HS-5 (cell line): ENCODE measurements at regions not wholly inside any gene's neighbourhood (a gene's known extent, or its start where the extent isn't known, plus 50 kb on each side); places are given as distances from the start of the nearest gene placed in this dataset.
A peak's percentile ranks its signal among the peaks of the same experiment; 100 is the strongest.

Experiments
- DNase-seq: peaks from one replicate; pipeline ENCODE4 v3.0.0-alpha.2; 2012; ENCODE audit warnings: low read depth

DNA sequence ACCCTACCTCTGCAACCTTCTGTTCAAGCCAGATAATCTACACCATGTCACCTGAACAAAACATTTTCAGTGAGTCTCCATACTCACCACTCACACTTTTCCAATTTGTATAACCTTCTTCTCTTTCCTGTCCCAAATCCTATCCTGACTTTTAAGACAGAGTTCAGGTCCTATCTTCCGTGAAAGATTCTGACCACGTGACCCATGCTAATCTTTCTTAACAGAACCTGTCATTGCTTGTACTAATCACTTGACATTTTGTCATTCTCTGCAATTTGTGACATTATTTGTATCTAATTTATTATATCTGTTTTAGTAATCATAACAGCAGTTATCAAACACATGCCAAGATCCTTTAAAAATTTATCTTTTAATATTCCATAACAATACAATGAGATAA lies 132.5 kb upstream of the PRLR start:
- DNase-seq: no peak

DNA sequence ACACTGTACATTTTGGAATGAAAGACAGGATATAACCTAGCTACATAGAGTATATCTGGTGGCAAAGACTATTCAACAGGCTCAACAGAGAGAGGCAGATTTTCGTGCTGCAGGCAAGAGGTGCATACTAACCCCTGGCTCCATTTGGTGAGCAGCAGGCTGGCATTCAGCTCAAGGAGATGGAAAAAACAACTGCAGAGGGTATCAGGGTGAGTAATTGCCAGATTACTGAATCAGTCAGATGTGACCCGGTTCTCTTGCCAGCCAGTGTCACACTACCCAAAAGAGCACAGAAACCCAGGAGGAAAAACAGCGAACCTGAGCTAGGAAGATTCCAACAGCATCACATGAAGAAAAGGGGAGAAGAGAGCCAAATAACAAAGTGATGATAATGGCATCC lies 130.4 kb upstream of the PRLR start:
- DNase-seq: no peak

DNA sequence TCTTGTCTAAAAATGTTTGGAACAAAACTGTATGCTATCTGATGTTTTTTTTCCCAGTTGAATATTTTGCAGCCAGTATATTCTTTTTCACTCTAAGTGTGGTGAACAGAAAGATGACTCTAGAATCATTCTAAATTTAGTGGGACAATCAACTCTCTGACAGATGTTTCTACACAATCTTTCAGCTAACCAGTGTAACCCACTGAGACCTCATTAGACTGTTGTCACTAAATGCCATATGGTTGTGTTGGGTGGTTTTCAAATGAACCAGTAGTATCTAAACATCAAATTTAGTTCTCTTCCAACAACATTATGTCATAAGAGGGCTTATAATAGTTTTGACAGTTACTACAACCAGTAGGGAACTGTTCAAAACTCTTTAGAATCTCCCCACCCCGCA lies 129.6 kb upstream of the PRLR start:
- DNase-seq: no peak

DNA sequence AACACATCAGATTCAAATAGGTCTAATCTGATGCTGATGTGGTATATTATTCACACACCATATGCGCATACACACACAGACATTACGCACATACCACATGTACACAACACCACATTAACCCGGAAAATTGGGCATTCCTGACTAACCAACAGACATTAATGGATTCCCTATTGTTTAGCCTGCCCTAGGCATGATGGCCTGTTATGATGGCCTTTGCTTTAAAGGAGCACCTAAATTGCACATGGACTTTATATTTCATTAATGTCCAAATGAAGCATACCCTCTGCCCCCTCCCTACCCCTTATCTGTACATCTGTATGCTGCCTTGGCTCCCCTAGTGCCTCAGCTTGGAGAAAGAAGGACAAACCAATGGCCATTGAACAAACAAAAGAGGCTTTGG lies 127.7 kb upstream of the PRLR start:
- no peak for DNase-seq

DNA sequence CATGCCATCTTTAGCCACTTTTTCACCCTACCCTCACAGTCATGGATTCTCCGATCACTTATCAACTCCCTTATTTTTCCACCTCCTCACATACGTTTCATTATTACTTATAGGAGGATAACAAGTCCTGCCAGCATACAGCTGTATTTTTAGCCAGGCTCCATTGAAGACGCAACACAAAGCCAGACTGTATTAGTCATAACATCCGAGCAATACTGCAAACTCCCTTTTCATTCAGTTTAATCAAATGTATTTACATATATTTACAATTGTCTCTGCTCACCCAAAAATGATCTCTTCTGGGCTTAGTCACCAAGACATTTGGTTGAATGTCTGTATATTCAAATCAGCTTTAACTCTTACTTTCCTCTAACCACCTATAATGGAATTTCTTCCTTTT lies 126.4 kb upstream of the PRLR start:
- DNase-seq: no peak

DNA sequence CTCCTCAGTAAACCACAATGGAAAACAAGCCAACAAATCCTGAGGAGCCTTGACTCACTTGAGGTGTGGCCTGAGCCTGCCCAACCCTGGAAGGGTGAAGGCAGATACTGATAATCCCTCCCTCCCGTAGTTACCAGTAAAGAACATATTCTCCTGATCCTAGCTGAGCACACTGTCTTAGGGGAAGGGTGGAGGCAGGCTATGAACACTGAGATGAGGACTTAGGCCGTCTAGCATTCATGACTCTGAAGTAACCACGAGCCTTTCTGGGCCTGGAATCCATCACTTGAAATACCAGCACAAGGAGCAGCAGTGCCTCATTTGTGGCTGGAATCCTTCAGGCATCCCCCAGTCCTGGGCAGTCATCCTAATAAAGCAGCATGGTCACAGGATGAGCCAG lies 124.5 kb upstream of the PRLR start:
- DNase-seq: no peak

DNA sequence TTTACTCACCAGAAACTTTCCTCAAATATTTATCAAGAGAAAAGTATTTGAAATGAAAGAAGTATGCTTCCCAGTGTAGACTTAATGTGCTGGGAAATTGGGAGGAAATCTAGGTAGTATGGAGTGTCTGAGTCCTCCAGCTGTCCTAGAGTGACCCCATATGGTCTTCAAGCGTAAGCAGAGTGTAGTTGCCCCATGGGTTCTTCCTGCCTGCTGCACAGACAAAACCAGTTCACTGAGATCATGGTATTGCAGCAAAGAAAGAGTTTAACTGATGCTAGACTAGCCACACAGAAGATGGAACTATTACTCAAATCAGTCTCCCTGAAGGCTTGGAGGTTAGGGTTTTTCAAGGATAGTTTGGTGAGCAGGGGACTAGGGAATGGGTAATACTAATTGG lies 114.9 kb upstream of the PRLR start:
- no peak for DNase-seq

DNA sequence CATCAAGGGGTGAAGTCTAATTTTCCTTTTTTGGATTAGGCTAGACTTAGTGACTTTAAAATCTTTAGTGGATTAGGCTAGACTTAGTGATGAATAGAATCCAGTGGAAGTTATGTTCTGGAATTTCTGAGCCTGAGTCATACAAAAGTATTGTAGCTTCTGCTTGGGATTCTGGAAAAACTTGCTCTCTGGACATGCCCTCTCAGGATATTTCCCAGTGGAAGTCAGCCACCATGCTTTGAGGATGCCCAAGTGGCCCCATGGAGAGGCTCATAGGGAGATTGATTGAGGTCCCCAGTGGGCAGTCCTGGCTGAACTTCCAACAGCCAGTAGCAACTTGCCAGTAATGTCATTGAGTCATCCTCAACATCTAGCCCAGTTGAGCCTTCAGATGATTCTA lies 112.4 kb upstream of the PRLR start:
- DNase-seq: no peak

DNA sequence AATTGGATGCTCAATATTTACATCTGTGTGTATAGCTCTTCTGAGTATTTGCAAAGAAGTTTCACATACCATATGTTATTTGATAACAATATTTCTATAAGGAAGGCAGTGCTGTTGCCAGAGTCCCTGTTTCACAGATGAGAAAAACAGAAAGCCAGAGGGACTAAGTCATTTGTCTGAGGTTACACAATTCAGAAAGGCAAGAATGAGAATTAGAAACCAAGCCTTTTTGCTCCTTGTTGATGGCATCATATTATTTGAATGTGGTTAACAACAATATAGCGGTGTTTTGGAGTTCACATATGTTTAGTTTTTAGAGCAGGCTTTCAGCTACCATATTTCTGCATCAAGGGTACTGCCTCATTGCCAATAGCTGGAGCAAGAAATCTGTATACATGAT lies 110.9 kb upstream of the PRLR start:
- DNase-seq: no peak

DNA sequence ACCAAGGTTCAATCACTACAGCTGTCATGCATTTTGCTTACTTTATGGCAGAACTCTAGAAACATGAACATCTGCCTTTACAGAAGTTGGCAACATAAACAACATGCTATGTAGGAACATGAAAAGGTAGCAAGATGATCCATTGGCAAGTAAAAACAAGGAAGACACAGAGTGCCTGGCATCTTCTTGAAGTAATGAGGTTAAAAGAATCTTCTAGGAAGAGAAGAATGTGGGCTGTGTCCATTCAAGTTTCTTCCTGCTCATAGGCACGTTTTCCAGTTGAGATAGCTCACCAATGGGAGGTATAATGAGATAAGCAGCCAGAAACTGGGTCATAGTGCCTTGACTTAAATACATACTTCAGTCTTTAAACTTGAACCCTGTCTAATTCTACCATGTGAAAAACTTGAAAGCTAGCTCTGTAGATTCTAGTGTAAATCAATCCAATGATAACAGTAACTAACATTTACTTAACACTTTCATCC lies 109.4 kb upstream of the PRLR start:
- DNase-seq: no peak

DNA sequence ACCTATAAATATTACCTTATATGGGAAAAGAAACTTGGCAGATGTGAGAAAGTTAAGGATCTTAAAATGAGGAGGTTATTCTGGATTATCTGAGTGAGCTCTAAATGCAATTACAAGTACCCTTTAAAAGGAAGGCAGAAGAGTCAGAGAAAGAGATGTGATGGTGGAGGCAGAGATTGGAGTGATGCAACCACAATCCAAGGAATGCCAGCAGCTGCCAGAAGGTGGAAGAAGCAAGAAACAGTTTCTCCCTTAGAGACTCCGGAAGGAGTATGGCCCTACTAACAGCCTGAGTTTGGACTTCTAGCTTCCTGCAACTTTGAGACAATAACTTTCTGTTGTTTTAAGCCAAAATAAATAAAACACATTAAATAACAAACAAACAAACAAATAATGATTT lies 108.7 kb upstream of the PRLR start:
- no peak for DNase-seq

DNA sequence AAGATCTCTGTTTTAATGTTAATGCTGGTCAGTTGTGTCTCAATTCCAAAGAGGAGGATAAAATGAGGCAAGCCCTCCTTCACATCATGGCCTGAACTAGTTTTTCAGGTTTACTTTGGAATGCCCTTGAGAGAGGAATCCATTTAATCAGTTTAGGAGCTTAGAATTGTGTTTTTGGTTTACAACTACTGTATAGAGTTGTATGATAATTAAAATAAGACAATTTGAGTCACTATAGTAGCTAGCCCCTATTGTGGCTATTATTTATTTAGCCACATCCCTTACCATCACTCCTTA lies 107.8 kb upstream of the PRLR start:
- DNase-seq: no peak

DNA sequence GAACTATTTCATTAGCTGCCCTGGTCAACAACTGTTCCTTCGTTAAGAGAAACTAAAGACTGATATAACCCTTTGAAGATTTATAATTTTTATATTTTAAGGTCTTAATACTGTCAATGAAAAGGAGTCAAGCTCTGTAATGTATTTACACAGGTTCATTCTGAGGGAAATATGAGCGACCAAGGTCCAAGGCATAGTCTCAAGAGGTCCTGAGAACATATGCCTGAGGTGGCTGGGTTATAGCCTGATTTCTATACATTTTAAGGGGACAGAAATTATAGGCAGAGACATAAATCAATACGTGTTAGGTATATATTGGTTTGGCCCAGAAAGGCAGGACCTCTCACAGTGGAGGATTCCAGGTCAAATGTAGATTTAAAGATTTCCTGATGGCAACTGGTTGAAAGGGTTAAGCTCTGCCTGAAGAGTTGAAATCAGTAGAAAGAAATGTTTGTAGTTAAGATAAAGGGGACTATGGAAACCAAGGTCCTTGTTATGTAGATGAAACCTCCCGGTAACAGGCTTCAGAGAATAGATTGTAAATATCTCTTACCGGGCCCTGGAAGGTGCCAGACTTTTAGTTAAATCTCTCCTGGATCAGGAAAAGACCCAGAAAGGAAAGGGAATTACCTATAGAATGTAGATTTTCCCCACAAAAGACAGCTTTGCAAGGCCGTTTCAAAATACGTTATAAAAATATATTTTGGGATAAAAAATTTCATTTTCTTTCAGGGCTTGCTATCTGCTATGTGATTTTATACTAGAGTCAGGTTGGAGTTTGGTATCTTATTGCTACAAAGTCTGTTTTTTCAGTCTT lies 107.3 kb upstream of the PRLR start:
- DNase-seq: no peak

DNA sequence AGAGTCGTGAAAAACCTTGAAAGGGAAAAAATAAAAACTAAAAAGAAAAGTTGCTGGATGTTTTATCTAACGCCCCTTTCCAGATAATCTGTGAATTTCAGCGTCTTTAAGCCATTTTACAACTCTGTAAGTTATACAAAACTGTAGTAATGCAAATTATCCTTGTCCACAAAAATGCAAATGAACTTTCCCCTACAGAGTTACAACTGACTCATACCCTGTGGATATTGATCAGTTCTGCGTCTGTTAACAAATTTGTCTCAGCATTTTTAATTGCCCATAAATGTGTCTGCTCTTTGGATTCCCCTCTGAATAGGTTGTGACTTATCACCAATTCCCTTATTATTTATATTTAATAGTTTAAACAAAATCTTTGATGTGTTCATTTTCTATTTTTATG lies 105.9 kb upstream of the PRLR start:
- DNase-seq: no peak

DNA sequence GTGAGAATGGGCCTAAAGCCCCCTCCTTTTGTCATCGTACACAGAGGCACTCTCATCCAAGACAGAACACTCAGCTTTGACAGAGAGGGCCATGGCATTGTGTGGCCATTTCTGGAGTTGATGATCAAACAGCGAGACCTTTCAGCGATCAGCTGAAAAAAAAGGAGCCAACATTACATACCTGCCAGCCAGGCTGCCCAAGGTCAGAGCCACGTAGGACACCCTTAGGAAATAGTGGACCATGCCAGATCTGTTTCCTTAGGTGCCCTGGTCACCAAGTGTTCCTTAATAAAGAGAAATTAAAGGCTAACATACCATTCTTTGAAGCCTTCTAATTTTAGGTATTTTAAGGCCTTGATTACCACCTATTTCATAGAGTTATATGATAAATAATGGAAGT lies 105.5 kb upstream of the PRLR start:
- DNase-seq: no peak

DNA sequence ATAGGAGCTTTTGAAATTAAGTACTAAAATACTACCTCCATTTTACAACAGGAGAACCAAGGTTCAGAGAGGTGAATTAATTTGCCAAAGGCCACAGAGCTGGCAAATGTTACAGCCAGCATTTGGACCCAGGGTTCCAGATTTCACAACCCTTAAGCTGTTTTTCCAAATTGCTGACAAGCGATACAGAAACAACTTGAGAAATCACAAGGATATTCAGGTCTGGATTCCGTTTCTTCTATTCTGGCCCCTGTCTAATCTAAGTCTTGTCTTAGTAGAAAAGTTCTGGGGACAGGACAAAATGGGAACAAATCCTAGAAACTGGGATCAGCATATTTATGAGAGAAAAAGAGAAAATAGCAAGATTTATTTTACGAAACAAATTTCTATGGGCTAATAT lies 103.1 kb upstream of the PRLR start:
- no peak for DNase-seq

DNA sequence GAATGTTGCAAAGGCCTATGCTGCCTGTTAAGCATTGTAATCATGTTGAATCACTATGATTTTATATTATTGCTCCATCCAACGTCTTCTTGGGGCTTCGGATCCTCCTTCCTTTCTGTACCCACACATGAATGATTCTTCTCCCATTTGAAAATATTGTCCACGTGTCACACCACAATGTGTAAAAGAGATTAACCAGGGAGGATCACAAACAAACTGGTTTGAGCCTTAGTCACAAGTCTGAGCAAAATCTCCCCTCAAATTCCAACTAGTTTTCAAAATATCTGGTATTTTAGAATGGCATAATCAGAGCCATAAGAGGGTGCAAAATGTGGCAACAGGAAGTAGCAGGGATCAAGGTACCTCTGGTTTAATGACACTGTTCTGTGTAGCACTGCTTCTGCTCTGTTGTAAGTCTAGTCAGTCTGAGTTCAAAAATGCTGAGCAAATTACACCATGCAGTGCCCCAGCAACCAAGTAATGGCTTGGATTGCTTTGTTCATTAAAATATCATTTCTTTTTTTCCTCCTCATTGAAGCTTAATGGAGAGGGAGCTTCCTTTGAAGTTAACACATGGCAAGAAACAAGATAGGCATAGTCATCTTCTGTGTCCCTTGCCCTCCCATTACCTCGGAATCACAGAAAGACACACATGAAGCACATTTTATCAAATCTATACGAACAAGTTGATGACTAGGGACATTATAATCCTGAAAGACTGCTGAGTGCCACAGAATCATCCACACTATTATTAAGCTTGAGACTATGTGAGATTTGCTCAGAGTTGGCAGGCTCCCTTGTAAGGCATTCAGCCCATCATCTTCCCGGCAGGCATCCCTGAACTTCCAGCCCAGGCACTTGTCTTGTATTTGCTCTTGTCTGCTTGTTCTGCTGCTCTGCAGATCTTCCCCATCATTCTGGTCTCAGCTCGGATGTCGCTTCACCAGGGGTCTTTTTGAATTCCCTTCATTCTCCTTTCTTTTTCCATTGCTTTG lies 102.0 kb upstream of the PRLR start:
- peak; percentile 40 for DNase-seq

DNA sequence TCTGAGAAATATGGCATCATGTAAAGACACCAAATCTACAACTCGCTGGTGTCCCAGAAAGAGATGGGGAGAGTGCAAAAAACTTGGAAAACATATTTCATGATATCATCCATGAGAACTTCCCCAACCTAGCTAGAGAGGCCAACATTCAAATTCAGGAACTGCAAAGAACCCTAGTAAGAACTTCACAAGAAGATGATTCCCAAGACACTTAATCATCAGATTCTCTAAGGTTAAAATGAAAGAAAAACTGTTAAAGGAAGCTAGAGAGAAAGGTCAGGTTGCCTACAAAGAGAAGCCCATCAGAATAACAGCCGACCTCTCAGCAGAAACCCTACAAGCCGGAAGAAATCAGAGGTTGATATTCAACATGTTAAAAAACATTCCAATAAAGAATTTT lies 95.5 kb upstream of the PRLR start:
- DNase-seq: no peak

DNA sequence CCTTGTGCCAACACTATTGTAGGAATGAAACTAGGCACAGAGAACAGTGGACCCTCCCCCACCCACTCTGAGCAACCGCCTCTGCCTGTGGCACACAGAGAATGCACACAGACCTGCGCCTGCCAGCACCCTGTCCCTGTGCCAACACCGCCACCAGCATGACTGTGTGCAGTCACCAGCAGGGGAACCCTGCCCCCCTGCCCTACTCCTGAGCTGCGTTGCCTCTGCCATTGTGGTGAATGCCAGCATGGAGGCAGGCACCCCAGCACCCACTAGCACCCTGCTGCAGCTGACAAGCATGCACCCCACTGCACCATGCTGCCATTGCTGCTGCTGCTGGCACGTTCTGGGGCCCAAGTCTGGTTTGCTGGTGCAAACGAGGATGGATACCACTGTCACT lies 94.4 kb upstream of the PRLR start:
- no peak for DNase-seq

DNA sequence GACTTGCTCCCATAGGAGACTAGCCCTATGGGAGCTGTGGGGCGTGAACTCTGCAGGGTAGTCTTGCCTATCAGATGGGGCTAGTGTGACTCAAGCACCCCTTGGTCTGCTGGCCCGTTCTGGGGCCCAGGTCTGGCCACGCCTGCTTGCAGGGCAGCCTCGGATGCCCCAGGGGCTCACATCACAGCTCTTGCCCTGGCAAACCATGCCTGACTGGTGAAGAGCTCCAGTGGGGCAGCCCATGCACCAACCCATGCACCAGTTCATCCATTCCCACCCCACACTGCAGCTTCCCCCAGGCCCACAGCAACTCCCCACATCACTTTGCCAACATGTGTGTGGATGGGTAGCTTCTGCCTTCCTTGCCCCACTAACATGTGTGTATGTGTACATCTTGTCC lies 93.9 kb upstream of the PRLR start:
- DNase-seq: no peak

DNA sequence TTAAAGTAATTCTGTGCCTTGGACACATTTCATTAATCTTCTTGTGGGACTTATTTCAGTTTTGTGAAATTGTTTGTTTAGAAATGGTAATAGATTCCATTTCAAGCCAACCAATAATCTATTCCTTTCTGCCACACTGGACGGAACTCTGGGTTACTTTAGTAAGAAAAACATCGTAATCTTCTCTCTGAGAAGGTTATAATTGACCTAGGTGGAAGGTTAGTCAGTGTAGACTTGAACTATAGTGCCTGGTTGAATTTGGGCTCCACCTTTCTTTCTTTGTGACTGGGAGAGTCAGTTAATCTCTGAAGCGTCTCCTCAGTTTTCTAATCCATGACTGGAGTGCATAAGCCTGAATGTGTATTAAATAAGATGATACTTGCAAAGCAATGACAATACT lies 89.7 kb upstream of the PRLR start:
- DNase-seq: no peak

DNA sequence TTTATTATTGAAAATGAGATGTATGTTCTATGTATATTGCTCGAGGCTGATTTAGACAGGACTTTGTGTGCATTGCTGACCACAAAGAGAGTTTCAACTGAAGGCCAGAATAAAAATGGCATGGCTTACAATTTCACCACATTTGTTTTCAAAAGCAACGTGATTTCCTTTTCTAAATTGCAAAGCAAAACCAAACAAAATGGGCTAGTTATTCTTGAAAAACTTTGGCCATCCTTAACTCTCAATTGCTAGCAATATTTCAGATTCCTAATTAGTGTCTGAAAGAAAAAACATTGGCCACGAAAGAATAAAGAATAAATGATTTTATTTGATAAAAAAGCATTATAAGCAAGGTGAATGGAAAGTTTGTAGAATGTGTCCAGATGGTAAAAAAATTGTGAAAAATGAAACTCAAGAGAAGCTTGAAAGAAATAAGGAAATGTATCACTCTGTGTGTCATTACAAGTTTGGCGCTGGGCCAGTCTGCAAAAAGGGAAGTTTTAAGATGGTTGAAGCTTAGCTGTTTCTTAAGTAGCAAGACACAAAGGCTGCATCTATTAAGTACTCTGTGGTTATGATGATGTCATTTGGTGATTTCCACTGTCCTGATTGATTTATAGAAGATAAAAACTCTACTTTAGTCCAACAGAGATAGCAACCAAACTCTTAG lies 89.2 kb upstream of the PRLR start:
- peak; percentile 88 for DNase-seq

DNA sequence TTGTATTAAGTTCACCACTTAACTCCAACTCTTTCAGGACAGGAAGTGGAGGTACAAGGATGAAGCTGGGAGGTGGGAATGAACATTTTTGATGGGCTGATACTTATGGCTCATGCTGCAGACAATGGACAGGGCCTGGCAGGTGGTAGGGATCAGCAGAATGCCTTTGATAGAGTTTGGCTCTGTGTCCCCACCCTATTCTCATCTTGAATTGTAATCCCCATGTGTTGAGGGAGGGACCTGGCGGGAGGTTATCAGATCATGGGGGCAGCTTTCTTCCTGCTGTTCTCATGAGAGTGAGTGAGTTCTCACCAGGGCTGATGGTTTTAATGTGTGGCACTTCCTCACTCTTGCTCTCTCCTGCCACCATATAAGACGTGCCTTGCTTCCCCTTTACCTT lies 87.3 kb upstream of the PRLR start:
- DNase-seq: no peak
